HG03520 (cell line): ENCODE measurements at regions not wholly inside any gene's neighbourhood (a gene's known extent, or its start where the extent isn't known, plus 50 kb on each side); places are given as distances from the start of the nearest gene placed in this dataset.
"Not testable (repeated sequence)": the region's sequence is repeated elsewhere in the genome, so short reads cannot be mapped to it uniquely, and the experiment has no call there.

ENCODE experiments used
- ATAC-seq: cut with Tn5 transposase; IDR thresholded peaks from one replicate; pipeline ENCODE4 v1.9.1; 2021; ENCODE audit warnings: mild to moderate bottlenecking, moderate library complexity; ENCODE audit not compliant: unreplicated experiment

DNA sequence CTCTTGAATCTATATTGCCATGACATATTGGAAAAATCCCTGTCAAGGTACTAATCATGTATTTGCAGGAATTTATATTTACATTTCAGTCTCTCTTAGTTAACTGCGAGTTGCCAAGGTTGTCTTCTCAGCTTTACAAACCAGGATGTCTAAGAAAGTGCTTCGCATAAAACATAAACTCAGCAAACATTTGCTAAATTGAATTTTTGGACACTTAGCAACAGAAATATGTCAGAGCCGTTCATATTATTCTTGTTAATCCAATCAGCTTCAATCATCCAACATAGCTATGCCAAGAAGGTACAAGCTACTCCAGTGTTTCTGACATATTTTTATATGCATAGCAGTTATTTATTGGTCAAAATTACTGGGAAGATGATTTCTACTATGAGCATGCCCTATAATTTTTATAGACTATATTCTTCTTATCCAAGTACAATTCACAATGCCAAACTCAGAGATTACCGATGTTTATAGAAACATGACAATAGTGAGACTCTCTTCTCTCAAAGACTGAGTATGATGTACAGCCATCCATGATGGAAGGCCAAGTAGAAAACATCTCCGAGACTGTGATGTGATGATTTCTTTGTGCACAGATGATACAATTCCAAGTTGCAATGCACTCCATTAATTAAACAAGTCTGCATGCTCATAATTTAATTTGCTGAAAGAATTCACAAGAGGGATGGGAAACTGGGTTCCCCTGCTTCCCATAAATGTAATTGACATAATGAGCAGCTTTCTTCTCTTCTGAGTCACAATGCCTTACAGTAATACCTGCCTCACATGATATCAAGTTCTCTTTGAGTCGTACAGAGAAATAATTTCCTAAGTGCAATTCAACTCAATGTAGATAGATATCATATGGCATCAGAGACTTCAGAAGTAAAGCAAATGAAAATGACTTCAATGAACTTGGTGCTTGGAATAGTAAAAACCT is 776.3 kb downstream of the EFNB2 start:
- no peak for ATAC-seq

DNA sequence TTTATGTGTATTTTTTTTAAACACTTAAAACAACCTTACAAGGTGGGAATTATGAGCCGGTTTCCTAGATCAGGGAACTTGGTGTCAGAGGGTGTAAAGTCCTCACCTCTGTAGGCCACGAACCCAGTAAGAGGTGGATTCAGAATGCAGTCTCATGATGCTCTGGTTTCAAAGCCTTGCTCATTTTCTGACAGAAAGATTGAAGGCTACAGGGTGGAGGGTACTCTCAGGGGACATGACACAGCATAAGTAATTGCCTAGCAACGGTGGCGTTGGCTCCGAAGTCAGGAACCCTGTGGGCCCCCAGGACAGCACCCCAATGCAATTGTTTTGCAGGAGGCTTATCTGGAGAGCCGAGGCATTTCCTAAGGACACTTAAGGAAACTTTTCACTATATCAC is 794.7 kb downstream of the EFNB2 start:
- ATAC-seq = no peak

DNA sequence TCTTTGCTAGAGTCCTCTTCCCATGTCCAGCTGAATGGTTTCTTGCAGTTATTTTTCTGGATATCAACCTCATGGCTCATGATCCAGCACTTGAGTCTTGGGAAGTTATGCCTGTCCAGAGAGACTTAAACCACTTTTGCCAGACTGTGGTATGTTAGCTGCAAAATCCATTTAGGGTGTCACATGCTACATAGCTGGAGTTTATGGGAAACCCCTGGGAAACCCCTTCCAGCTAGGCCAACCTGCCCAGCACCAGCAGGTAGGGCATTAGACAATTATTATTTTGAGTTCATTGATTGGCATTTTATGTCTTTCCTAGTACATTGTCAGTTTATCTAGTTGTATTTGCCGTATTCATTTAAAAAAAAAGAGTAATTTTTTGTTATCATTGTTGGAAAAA is 797.8 kb downstream of the EFNB2 start:
- ATAC-seq = no peak

DNA sequence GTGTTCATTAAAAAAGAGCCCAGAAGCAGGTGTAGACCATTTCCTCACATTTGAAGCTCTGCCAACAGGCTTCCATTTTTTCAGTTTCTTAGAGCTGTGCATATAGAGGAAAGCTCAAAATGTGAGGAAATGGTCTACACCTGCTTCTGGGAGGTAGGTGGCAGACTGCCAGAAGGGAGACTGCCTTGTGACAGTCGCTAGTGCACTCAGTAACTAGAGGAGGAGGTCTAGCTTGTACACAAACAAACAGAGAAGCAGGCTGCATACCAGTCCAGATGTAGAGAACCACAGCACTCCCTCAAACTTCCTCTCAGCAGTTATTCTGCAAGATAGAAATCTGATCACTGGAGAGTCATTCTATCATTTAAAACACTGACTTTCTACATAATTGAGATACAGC is 800.2 kb downstream of the EFNB2 start:
- no peak for ATAC-seq

- ATAC-seq = no peak
These were observed 802.5 kb downstream of the EFNB2 start for GRCh38 chr13:105732806-105733529.

DNA sequence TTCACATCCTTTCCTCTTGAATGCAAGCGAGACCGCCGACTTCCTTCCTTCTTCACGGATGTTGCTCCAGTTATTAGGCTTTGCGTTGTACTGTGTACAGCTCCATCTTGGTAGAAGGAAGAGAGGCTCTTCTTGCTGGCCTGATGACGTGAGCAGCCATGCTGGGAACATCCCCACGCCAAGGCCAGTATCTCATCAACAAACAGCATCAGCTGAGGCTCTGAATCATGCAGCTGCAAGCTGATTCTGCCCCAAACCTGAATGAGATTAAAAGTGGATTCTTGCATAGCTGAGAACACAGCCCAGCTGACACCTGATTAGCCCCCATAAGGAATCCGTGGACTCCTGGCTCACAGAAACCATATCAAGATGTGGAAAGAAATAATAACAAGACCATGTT is 809.6 kb downstream of the EFNB2 start:
- no peak for ATAC-seq

GRCh38 chr13:105721016-105721415 is 814.4 kb downstream of the EFNB2 start:
- ATAC-seq = no peak

DNA sequence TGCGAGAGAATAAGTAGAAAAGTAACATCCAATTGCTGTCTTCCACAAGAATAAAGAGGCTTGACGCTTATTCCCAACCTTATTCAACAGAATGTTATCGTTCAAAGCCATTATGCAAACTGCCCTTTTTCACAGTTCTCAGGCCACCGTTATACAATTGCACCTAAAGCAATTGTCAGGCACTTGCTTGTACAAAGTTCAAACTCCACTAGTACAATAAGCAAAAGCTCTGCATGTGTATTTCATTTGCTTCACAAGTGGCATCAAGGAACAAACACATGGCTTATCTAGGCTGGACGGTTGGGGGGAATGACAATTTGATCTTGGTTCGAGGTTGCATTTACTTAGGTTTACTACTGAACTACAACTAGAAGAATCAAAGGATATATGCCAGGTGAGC is 815.6 kb downstream of the EFNB2 start:
- ATAC-seq = no peak

DNA sequence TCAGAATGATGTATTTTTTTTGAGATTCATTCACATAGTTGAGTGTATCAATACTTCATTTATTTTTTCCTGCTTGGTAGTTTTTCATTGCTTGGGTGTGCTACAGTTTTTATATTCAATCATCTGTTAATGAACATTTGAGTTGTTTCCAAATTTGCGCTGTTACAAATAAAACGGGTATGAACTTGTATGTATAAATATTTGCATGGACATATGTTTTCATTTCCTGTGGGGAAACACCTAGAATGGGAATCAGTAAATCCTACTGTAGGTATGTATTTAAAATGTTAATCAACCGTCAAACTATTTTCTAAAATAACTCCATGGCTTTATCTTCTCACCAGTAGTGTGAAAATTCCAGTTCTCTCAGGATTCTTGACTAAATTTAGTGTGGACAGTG is 826.3 kb downstream of the EFNB2 start:
- ATAC-seq = no peak

DNA sequence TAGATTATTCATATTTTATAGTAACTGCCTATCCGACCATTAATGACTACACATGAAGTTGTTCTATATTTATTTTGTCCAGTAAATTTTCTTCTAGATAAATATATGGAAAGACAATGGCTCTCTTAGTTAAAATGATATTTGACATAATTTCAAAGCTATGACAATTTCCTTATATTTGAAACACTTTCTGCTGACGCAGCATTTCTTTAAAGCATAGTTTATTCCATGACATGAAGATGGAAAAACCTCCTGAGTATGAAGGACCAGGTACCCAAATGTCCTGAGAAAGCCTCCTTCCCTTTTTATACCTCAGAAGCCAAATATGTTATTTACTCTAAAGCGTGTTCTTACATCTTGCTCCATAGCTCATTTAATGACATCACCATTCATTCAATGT is 831.6 kb downstream of the EFNB2 start:
- ATAC-seq = no peak

GRCh38 chr13:105702441-105702840 is 833.0 kb downstream of the EFNB2 start:
- ATAC-seq = no peak

GRCh38 chr13:105692769-105693168 is 842.7 kb downstream of the EFNB2 start:
- no peak for ATAC-seq

DNA sequence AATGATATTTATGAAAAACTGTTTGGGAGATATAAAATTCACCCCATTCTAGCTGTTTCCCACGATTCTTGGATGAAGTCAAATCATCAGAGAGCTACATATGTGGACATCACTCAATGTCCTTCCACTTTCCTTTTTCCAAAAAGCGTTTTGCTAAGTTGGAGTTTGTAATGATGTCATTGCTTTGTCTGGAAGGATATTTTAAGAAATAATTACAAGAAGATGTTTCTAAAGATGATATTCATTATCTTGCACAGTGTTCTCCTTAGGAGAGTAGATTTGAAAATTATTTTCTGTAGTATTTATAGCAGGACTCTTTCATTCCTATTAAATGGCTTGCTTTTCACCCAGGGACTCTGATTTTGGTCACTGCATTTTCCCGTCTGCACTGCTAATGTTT is 851.2 kb downstream of the EFNB2 start:
- no peak for ATAC-seq

DNA sequence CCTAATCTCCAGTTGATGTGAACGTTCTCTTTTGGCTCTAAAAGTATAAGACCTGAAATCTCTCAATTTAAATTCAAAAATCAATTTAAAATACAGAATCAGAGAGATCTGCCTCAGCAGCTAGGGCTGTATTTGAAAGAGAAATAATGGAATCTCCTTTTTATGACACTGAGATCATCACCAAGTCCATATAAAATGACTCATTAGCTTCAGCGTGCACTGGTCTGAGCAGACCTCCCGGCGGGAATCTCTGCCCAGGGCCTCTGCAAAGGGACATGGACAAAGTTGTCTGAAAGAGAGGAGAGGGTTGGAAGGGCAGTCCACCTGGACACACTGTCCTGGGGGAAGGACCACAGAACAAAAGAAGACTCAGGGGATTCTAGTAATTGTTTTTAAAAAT is 855.6 kb downstream of the EFNB2 start:
- ATAC-seq = no peak

DNA sequence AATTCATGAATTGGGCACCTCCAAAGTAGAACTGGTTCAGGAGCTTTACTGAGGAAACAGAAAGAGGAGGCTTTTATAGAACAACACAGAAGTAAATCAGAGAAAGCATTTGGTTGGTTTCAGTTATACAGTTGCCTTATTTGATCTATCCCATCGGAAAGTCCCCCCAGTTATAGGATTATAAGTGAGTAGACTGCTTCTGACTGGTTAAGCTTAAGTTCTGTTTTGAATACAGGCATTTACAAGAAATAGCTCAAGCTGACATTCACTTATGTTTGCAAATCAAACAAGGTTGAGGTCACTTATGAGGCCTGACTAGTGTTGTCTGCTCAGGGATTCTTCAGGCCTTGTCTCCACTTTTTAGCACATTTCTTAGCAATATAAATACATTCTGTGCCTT is 857.4 kb downstream of the EFNB2 start:
- no peak for ATAC-seq

GRCh38 chr13:105672881-105673280 is 862.6 kb downstream of the EFNB2 start:
- ATAC-seq = no peak

DNA sequence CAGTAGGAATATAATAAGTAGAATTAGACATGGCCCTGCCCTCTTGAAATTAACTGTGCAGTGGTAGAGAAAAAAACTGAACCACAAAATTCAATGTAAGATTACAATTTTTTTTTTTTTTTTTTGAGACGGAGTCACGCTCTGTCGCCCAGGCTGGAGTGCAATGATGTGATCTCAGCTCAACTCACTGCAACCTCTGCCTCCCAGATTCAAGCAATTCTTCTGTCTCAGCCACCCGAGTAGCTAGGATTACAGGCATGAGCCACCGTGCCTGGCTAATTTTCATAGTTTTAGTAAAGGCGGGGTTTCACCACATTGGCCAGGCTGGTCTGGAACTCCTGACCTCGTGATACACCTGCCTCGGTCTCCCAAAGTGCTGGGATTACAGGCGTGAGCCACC is 864.3 kb downstream of the EFNB2 start:
- ATAC-seq = not testable (repeated sequence)

- ATAC-seq = no peak
These were observed 865.1 kb downstream of the EFNB2 start for GRCh38 chr13:105670179-105670990.

DNA sequence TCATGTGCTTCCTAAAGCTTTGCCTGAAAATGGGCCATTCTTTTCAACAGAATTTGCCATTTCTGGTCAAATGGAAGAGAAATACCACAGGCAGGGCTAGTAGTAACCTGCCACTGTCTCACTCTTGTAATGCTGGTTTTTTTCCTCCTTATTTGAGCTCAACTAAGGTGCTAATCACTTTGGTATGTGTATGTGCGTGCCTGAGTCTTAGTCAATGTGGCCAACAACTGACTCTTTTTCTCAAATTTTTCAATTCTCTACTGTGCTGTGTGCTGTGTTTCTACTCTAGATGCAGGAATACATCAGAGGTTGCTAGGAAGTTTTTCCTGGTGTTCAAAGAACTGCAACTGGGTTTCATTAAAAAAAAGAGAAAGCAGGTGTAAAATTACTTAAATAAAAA is 870.2 kb downstream of the EFNB2 start:
- ATAC-seq = no peak

DNA sequence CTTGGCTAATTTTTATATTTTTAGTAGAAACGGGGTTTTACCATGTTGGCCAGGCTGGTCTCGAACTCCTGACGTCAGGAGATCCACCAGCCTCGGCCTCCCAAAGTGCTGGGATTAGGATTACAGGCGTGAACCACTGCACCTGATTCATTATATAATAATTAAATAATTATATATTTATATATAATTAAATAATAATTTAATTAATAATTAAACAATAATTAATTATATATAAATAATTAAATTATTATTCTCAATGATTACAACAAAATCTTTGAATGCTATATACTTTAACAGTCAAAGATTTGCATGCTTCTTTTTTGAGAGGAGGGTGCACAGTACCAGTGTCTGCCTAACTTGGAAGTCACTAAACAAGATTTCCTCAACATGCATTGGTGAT is 872.3 kb downstream of the EFNB2 start:
- no peak for ATAC-seq

DNA sequence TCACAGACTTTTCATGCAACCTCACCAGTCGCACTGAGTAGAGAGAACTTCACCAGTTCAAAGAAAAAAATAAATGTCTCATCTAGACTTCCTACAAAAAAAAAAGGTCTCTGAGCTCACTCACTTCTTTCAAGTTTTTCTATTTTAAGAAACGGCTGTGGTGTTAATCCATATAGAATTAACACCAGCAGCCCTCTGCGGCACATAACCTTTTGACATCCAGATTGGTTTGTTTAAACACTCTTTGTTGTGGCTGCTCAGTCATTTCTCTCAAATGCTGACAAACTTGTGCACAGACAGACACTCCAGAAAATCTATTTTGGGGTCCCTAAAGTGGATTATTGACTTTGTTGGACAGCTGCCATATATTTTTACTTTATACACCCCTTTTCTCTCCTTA is 874.9 kb downstream of the EFNB2 start:
- ATAC-seq = no peak
